Hematopoietic multipotent progenitor cell treated with erythropoietin and hydrocortisone succinate and interleukin-3 and kit ligand, for 17 days (in vitro differentiated cells): ENCODE measurements at regions not wholly inside any gene's neighbourhood (a gene's known extent, or its start where the extent isn't known, plus 50 kb on each side); places are given as distances from the start of the nearest gene placed in this dataset.

Experiments
- DNase-seq: peaks from one replicate; pipeline ENCODE4 v3.0.0-alpha.2; 2015; ENCODE audit warnings: low spot score

DNA sequence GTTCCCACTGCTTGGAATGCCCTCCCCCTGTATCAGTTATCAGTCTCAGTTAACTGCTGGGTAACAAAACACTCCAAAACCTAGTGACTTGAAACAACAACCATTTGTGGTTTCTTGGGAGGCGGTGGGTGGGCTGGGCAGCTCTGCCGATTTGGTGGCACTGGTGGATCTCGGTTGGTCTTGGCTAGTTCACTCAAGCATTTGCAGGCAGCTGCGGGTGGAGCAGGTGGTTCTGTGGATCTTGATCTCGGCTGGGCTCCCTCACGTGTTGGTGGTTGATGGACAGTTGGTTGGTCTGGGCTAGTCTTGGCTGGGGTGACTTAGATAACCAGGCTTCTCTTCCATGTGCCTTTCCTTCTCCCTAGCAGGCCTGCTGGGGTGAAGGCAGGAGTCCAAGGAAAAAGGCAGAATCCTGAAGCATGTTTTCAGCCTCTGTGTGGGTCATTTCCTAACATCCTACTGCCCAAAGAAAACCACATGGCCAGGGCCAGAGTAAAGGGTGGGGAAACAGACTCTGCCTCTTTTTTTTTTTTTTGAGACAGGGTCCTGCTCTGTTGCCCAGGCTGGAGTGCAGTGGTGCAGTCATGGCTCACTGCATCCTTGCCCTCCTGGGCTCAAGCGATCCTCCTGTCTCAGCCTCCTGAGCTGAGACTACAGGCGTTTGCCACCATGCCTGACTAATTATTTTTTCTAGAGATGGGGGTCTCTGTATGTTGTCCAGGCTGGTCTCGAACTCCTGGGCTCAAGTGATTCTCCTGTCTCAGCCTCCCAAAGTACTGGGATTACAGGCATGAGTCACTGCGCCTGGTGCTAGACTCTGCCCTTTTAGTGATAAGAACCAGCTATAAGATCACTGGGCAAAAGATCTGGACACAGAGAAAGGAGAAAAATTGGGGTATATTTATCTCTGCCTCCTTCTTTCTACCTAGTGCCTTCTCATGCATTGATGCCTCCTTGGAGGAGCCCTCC, 183.7 kb downstream of the RGS3 start:
- DNase-seq, result no peak

DNA sequence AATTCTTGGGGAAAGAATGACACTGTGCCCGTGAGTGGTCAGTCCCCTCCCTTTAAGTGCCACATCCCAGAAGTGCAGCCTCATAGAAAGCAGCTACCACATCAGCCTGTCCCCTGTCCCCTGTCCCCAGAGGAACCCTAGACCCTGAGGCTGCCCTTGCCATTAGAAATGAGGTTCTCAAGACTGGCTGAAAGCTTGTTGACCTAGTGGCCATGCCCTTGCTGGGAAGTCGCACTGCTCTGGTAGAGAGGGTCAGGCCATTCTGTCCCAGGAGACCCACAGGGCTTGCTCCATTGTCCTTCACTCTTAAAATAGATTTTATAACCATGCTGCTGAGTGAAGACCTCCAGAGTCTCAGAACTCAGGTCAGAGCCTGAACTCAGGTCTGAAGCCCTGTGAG, 184.5 kb downstream of the RGS3 start:
- DNase-seq, result no peak

DNA sequence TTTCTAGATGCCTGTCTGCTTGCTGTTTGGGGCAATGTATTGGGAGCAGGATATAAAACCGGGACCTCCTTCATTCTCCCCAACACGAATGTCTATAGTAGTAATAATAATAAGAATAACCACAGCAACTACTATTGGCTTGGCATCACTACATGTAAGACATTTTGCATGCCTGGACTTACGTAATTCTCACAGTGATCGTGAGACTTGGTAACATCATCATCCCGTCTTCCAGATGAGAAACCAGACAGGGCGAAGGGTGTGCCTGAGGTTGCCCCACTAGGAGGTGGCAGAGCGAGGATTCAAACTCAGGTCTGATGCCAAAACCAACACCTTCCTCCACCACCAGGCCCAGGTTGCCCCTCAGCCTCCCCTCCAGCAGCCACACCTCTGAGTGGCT, 185.1 kb downstream of the RGS3 start:
- DNase-seq, result no peak

DNA sequence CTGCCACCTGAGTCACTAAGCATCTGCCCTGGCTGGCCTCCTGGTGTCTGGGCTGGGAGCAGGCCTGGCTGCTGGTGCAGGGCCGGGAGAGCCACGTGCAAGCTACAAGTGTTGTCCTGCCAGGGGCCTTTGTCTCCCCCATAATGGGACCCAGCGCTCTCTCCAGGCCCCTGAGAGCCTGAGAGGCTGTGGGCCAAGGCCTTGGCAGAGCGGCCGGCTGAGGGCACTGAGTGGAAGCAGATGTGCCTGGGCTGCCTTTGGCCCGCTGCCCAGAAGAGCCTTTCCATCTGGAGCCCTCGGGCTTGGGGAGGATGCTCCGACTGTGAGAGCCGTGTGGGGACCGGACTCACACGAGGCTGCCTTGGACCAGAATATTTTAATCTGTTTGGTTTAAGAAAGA, 185.5 kb downstream of the RGS3 start:
- DNase-seq, result no peak

DNA sequence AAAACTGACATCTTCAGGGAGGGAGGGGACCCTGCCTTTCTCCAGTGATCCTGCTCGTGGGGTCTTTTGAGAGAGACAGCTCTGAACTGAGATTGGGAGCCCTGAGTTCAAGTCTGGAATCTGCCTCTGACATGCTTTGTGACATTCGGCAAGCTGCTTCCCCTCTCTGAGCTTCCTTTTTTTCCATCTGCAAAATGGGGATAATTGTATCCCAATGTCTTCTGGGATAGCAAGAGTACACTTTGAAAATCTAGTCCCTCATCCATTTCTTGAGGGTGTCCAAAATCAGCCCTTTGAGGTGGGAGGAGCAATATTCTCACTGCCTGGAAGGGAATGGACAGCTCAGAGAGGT, 186.3 kb downstream of the RGS3 start:
- DNase-seq, result no peak

DNA sequence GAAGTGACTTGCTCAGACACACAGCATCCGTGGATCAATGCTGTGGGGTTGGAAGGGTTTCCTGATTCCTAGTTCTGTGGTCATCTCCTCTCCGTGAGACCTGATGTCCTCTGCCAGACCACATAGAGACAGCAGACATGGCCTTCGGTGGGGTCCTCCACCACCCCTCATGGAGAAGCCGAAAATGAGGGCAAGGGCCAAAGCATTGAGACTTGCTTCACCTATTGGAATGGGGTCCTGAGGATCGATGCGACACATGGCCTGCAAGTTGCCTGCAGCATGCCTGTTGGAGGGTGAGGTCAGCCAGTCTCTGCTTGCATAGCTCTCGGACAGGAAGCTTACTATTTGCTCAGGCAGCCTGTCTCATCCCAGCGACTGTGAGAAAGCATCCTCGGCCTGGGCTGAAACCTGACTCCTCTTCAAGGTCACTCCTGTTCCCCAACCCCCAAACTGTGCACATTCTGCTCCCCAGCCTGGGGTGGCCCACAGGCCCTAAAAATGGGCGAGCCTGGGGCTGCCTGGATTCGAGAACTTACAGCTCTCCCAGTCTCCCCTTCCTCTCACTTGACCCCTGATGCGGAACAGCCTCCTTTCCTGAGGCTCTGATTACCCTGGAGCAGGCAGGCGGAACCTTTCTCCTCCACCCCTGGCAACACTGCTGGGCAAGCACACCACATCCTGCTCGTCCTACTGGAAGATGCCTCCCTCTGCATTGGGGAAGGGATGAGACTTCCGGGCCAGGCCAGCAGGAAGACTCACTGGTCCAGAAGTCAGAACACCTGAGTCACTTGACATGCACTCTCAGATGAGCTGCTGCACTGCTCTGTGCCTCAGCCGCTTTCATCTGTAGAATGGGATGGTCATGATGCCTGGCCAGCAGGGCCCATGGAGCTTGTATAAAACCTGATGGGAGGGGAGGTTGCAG, 186.9 kb downstream of the RGS3 start:
- DNase-seq, result no peak

DNA sequence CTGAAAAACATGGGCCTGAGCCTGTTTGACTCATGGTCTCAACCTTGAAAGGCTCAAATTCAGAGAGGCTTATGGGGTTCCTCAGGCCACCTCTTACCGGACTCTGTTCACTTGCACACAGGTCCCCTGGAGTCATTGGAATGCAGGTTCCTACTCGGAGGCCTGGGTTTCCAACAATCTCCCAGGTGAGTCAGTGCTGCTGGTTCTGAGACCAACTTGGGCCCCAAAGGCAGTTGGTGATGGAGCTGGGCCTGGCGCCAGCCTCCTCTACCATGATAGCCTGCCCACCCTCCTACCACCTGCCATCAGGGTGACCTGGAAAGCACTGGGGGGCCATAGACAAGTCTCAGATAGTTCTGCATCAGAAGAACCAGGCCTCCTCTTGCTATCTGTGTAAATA, 188.4 kb downstream of the RGS3 start:
- no peak for DNase-seq

DNA sequence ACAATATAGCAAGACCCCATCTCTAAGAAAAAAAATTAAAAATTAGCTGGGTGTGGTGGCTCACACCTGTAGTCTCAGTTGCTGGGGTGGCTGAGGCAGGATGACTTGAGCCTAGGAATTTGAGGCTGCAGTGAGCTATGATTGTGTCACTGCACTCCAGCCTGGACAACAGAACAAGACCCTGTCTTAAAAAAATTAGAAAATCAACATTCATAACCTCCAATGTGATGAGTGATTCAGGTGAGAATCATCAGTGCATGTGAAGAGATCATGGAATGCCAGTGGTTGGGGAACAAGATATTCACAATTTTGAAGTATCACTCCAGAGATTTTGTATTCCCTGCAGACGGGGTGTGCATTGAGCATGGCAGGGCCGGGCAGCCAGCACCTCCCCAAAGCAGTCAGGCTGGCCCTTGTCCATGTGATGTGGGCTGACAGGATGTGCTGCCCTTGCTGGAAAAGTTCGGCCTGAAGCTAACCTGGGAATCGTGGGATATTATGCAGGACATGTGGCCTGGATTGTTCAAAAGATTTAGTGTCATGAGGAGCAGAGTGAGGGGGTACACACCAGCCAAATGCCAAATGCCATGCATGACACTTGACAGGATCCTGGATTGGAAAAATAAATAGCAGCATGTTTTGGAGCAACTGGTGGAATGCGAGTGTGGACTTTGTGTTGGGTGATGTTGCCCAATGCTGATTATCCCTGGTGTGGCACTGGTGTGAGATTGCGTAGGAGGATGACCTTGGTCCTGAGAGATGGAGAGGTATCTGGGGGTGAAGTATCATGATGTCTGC, 189.0 kb downstream of the RGS3 start:
- no peak for DNase-seq

DNA sequence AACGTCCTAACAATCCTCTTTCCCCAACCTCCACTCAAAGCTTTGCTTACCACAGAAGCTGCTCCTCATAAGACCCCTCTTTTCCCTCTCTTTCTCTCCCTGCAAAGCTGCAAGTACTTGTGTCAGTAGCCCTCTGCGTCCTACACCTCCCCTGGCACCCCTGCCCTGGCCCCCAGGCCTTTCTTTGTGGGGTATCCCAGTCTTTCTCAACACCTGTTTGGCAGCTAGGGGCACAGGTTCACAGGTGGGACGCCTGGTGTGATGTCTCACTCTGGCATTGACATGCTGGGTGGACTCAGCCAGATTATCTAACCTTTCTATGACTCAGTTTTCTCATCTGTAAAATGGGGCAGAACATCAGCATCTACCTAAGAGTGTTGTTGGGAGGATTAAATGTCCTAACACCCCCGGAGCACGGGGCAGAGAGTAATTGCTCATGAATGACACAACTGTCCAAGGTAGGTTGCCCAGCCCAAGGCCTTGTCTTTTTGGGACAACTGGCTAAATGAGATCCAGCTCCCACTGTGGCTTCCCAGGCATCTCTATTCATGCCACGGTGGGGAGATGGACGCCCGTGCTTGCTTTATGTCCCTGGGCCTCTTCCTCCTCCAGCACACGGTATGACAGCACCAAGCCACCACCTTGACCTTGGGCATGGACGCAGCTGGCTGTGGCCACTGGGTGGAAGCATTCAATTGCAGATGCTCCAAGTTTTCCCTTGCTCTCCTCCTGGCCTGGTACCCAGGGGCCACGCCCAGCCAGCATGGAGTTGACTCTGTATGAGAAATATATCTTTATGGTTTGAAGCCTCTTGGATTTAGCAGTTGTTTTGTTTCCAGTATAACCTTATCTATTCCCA, 190.4 kb downstream of the RGS3 start:
- no peak for DNase-seq

DNA sequence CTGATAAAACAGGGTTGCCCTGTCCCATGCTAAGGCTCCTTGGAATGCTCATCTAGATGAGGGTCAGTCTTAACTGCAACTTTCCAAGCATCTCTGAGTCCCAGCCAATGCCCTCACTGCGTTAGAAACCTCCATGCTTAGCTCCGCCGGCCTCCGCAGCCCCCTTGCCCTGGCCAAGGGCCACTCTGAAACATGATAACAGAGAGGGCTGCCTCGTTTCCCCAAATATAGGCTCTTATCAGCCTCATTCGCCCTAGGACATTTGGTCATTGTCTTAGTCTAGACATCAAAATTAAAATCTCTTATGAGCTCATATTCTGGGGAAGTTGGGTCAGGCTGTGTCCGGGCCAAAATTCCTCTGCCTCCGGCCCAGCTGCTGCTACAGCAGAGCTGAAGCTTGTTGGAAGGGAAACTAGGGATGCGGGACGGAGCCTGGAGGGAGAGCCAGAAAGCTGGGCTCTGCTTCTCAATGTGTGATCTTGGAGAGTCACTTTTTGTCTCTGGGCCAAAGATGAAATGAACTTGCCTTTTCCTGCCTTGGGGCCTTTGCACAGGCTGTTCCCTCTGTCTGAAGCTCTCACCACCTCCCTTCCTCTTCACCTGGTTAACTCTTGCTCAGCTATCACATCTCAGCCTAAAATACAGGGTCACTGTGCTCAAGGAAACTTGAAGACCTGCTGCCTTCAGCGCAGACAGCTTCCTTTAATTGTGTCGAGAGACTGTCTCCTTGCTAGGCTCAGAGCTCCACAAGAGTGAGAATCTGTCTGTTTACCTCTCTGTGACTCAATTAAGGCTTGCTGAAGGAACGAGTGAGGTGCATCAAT, 191.3 kb downstream of the RGS3 start:
- DNase-seq, result no peak

DNA sequence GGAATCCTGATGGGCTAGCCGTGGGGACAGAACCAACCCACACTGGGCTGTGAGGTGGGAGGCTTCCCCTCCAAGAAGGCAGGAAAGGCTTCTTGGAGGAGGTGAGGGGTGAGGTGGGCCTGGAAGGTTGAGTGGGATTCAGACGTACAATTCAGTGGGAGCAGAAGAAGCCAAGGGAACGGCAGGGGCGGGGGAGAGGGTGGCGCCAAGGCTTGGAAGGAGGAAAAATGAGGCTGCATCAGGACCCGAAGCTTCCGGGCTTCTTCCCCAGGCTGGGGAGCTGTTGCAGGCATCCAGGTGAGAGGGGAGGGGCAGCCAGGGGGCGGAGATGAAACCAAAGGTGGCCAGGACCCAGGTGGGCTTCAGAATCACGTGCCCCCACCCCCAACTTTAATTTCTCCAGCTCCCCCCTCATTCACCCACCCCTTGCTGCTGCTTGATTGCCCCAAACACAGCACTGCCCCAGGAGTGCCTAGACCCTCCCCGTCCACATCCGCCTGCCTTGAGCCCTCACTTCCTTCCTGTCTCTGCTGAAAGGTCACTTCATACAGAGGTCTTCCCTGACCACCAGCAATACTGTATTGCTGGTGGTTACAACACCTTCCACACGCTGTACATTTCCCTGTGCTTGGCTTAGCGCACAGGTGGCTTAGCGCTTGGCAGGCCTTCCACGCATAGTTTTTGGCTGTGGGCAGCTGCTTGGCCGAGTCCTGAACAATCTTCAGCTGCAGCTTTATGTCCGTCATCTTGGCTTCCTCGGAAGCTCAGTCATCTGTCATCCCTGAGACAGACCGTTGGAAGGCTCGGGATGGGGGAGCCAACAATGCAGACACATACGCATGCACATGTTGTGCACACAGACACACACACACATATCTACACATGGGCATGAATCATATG, 193.5 kb downstream of the RGS3 start:
- DNase-seq, result no peak

DNA sequence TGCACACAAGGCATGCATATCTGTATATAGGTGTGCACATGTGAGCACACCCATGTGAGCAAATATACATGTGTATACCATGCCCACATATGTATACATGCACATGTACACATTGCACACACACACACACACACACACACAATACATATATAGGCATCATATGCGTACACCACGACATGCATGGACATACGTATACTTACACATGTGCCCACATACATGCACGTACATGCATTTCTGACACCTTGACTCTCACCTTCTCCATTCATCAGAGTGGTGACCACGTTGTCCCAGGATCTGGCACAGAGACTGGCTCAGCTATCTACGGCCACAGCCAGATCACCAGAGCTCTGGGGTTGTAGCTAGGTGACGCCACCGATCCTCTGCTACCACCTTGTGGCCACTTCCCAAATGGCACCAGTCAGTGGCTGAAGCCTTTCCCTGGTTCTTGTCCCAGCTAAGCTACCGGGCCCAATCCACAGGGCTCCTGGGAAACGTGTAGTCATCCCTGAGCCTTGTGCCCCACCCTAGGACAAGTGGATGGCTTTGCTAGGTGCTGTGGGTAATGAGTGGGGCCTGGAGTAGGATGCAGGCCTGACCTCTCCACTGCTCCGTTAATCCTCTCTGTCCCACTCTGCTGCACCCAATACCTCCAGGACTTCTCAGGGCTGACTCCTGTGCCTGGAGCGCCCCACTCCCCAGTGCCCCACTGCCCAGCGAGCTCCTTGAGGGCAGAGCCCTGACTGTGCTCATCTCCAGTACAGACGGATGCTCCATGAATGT, 194.4 kb downstream of the RGS3 start:
- DNase-seq, result peak; percentile 78

DNA sequence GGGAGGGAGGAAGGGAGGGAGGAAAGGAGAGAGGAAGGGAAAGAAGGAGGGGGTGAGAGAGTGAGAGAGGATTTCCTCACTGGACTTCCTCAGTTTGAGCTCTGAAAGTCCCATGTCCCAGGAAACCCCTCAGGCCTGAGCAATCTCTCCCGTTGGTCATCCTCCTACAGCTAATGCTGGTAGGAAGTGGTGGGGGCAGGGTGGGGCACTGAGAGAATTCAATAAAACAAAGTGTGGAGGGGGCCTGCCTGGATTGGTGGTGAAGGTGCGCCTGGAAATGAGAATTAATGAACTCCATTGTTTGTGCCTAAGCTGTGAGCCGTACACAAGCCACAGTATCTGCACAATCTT, 195.0 kb downstream of the RGS3 start:
- DNase-seq, result no peak

DNA sequence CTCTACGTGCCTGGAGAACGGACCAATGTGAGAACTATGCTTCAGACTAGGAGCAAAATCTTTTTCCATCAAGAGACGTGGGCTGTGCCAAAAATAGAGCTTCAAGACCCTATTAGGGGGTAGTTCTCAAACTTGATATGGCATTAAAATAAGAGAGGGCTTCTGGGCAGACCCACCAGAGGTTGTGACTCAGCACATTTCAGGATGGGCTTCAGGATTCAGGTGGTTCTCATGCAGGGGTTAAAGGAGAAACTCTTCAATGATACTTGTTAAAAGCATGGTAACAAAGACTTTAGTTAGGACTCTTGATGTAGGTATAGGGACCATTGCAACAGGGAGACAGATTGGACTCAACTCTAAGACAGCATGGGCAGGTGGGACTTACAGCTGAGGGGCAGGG, 195.5 kb downstream of the RGS3 start:
- no peak for DNase-seq

DNA sequence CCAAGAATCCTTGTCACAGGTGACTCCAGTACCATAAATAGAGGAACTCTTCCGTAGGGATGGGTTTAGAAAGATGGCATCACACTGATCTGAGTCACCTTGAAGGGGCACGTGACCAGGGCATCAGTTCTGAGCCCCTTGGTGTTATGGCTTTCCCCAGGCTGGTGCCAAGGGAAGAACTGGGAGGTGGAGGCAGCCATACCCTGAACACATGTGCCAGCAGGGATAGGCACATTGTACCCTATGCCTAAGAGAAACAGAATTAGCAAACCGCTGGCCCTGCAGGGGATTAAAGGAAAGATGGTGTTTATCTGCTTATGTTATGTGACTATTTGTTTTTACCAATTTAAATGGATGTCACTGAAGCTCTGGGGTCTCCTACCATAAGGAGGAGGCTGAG, 196.2 kb downstream of the RGS3 start:
- DNase-seq, result no peak

DNA sequence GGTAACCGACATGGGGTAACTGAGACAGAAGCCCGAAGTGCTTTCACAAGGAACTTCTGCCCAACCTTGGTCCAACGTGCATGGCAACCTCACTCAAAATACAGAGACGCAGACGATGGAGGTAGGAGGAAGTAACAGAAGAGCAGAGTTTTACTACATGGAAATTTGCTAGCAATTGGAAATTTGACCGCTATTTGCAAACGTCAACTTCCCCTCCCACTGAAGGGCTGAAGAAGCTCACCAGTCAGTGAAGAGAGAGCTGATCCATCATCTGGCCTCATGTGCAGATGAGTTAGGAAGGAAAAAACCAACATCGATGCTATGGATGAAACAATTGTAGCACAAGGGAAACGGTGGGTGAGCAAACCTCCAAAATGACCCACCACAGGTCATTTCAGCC, 196.7 kb downstream of the RGS3 start:
- DNase-seq, result no peak

DNA sequence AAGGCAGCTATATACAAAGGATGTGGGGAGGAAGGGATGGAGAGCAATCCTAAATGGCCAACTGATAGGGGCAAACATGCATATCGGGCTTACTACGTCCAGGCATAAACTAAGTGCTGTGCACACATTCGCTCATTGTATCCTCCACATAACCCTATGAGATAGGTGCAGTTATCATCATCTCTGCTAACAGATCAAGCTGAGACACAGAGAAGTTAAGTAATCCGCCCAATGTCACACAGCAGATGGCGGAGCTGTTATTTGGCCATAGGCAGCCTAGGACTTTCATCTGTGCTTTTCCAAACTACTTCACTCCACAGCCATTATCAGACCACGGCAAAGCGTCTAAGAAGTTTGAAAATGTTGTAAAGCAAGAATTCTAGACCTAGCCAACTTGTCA, 197.5 kb downstream of the RGS3 start:
- DNase-seq, result no peak

DNA sequence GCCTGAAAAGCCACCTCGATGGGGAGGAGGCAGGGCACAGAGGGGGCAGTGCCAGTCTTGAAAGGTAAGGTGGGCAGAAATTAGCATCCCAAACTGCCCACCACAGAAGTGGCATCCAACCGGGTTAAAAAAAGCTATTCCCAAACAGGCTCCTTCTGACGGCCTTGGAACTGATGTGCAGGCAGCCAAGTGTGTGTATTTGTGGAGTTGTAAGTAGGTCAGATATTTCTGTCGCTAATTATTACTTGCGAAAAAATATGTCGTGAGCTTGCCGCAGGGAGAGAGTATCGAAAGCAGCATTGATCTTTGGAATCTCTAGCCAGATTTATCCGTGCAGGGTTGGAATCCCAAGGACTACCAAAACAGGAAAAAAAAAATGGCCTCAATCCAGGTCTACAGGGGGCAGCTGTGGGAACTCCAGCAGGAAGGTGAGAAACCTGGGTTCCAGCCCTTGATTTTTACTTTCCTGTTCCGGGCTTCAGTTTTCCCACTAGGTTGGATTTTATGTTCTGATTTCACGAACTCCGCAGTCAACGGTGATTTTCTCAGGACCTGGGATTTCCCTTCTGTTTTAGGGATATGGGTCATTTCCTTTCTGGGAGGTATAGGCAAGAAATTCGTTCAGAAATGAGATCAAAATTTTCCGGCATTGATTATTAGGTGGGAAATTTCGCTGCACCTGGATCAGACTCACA, 200.8 kb downstream of the RGS3 start:
- no peak for DNase-seq
